Chondrocyte (in vitro differentiated cells): ENCODE measurements at regions not wholly inside any gene's neighbourhood (a gene's known extent, or its start where the extent isn't known, plus 50 kb on each side); places are given as distances from the start of the nearest gene placed in this dataset.
"Not testable (repeated sequence)": the region's sequence is repeated elsewhere in the genome, so short reads cannot be mapped to it uniquely, and the experiment has no call there.

ENCODE experiments used
- DNase-seq: peaks from one replicate; pipeline ENCODE4 v3.0.0; 2021; ENCODE audit warnings: mixed read lengths, low spot score
- H3K27ac Mint-ChIP-seq: one replicate; pipeline ENCODE4 v1.8.0; 2021; ENCODE audit warnings: mild to moderate bottlenecking, moderate library complexity, mixed read lengths; ENCODE audit not compliant: unreplicated experiment
- H3K27me3 Mint-ChIP-seq: 2 replicates; pipeline ENCODE4 v1.8.0; 2021; ENCODE audit warnings: low read depth, mixed read lengths
- H3K36me3 Mint-ChIP-seq: 2 replicates; pipeline ENCODE4 v1.8.0; 2021; ENCODE audit warnings: low read depth, mixed read lengths
- H3K4me1 Mint-ChIP-seq: 2 replicates; pipeline ENCODE4 v1.8.0; 2021; ENCODE audit warnings: low read depth, mild to moderate bottlenecking, mixed read lengths
- H3K4me3 Mint-ChIP-seq: one replicate; pipeline ENCODE4 v1.8.0; 2021; ENCODE audit warnings: mild to moderate bottlenecking, moderate library complexity, mixed read lengths; ENCODE audit not compliant: unreplicated experiment
- H3K9me3 Mint-ChIP-seq: 2 replicates; pipeline ENCODE4 v1.8.0; 2021; ENCODE audit warnings: low read depth, mixed read lengths
- CTCF ChIP-seq: fragments of 200-600 bp; sonication (generic); IDR thresholded peaks from 2 replicates; pipeline ENCODE4 v1.5.0; 2021; ENCODE audit warnings: antibody characterized with exemption, mild to moderate bottlenecking, moderate library complexity

DNA sequence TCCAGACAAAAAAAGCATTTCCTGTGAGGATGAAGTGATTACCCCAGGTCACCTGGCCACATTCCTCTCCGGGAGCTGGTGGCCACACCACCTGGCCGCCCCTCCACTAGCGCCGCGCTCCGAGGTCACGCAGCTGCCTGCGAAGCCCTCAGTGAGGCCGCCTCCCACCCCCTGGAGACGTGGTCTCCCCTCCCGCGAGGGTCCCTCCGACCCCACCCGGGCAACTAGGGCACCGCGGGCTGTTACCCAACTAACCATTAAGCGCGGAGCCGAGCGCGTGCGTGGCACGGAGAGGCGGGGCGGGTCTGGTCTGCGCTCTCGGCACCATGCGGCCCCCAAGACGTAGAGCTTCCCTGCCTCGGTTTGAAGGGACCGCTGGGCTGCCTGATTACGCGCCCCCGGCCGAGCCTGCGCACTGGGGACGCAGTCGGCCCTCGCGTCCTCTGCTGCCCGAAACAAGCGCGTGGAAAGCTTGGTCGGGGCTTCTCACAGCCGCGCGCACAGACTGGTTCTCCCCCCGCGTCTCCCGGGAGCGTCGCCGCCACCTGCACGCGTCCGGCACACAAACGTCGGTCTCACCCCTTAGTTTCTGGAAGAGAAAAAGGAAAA, 106.5 kb downstream of the SLC16A1 start:
- no peak for TF ChIP-seq CTCF
- peak overlapping the region; percentile 88 for H3K4me3 Mint-ChIP-seq
- H3K9me3 Mint-ChIP-seq: no peaks in the 10 kb centered on the region
- H3K4me1 Mint-ChIP-seq: peaks cover 10% of the 10 kb centered on the region
- no peaks in the 10 kb centered on the region for H3K27me3 Mint-ChIP-seq
- DNase-seq: no peak
- no peaks in the 10 kb centered on the region for H3K36me3 Mint-ChIP-seq
- no peak overlapping the region for H3K27ac Mint-ChIP-seq

DNA sequence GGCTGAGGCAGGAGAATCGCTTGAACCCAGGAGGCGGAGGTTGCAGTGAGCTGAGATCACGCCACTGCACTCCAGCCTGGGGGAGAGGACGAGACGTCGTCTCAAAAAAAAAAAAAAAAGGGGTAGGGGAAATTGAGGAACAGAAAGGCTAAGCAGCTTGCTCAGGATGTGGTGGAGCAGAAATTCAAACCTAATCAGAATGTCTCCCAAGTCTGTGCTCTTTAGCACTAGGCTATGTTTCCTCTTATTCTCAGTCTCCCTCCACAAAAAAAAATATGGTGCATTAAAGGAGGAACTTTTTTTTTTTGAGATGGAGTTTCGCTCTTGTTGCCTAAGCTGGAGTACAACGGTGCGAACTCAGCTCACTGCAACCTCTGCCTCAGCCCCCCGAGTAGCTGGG, 114.2 kb downstream of the SLC16A1 start:
- H3K4me3 Mint-ChIP-seq: no peak overlapping the region
- no peak overlapping the region for H3K27ac Mint-ChIP-seq
- H3K27me3 Mint-ChIP-seq: no peaks in the 10 kb centered on the region
- H3K36me3 Mint-ChIP-seq: no peaks in the 10 kb centered on the region
- peaks cover 8% of the 10 kb centered on the region for H3K4me1 Mint-ChIP-seq
- DNase-seq: no peak
- H3K9me3 Mint-ChIP-seq: no peaks in the 10 kb centered on the region
- no peak for TF ChIP-seq CTCF

GRCh38 chr1:112840631-112841624, 115.1 kb downstream of the SLC16A1 start:
- Mint-ChIP-seq H3K27me3 (no peaks in the 10 kb centered on the region), H3K4me3 (no peak overlapping the region), H3K4me1 (peaks cover 8% of the 10 kb centered on the region), H3K36me3 (no peaks in the 10 kb centered on the region), H3K9me3 (no peaks in the 10 kb centered on the region), H3K27ac (no peak overlapping the region)
- no peak for TF ChIP-seq CTCF
- no peak for DNase-seq

DNA sequence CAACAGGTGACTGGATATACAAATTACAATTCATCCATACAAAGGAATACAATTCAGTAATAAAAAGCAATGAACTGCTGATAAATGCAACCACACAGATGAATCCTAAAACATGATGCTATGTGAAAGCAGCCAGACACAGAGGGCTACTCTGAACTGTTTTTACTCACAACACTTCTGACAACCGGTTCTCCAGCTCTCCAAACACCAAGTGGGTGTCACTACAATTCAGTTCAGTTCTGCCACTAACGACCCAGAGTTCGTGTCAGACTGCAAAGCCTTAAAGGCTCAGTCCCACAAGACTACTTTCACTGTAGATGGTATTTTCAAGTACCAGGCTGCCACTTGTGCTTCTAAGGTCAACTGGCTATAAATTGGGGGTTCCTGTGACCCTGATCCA, 119.4 kb downstream of the SLC16A1 start:
- DNase-seq: no peak
- Mint-ChIP-seq H3K9me3 (no peaks in the 10 kb centered on the region), H3K4me3 (no peak overlapping the region), H3K36me3 (no peaks in the 10 kb centered on the region), H3K27me3 (no peaks in the 10 kb centered on the region), H3K27ac (no peak overlapping the region), H3K4me1 (peaks cover 8% of the 10 kb centered on the region)
- TF ChIP-seq CTCF: no peak

DNA sequence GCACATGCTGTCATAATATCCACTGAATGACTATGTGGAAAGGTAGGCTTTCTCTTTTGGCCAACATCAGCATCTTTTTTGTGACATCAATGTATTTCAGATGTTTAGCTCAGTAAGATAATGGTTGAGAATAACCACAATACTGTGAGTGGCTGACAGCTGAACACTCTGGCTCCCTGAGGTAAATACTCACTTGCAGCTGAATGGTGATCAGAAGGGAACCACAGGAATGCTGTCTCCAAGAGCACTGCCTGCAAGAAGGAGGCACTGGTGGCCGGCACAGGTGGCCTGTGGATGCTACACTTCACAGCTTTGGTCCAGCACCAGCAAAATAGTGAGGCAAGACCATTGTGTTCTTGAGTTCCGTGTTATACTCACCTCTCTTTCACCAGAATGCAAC, 118.7 kb upstream of the PPM1J start:
- H3K27ac Mint-ChIP-seq: no peak overlapping the region
- no peaks in the 10 kb centered on the region for H3K4me1 Mint-ChIP-seq
- no peaks in the 10 kb centered on the region for H3K36me3 Mint-ChIP-seq
- TF ChIP-seq CTCF: no peak
- no peak for DNase-seq
- H3K4me3 Mint-ChIP-seq: no peak overlapping the region
- H3K9me3 Mint-ChIP-seq: no peaks in the 10 kb centered on the region
- H3K27me3 Mint-ChIP-seq: no peaks in the 10 kb centered on the region

- not testable (repeated sequence) for H3K27ac Mint-ChIP-seq, H3K4me3 Mint-ChIP-seq, DNase-seq, H3K9me3 Mint-ChIP-seq, H3K36me3 Mint-ChIP-seq, H3K4me1 Mint-ChIP-seq, H3K27me3 Mint-ChIP-seq
Measured at GRCh38 chr1:112832259-112832658, 117.1 kb upstream of the PPM1J start.

- H3K27me3 Mint-ChIP-seq, H3K4me1 Mint-ChIP-seq, H3K27ac Mint-ChIP-seq, H3K36me3 Mint-ChIP-seq, H3K9me3 Mint-ChIP-seq, H3K4me3 Mint-ChIP-seq, DNase-seq: not testable (repeated sequence)
Measured at GRCh38 chr1:112829691-112830090, 114.6 kb upstream of the PPM1J start.
